CD14-positive monocyte (primary cell): ENCODE measurements at regions not wholly inside any gene's neighbourhood (a gene's known extent, or its start where the extent isn't known, plus 50 kb on each side); places are given as distances from the start of the nearest gene placed in this dataset.

ENCODE experiments used
- DNase-seq, 3 donors: peaks; one replicate each; pipeline ENCODE4 v3.0.0-alpha.2; 2011 to 2022
- H2AFZ ChIP-seq: 2 replicates; pipeline ENCODE4 v1.6.0; 2012; ENCODE audit warnings: mild to moderate bottlenecking, low read depth, low read length, inconsistent platforms; ENCODE audit not compliant: insufficient read depth, poor library complexity, severe bottlenecking
- H3K27ac ChIP-seq, 2 donors: 1 replicate in 1 of 2; 2 replicates in 1 of 2; pipeline ENCODE4 v1.5.1; 2012 to 2013; ENCODE audit warnings: low read length in 2 of 2, control low read depth in 1 of 2, inconsistent platforms in 1 of 2, low read depth in 1 of 2, mild to moderate bottlenecking in 1 of 2
- H3K27me3 ChIP-seq, 2 donors: one replicate each; pipeline versions ENCODE4 v1.6.0 to v1.6.1; 2011 to 2013; ENCODE audit warnings: low read length in 2 of 2; ENCODE audit not compliant: control insufficient read depth in 2 of 2, insufficient read depth in 2 of 2
- H3K36me3 ChIP-seq, 2 donors: replicated peaks in 1 of 2; 1 replicate in 1 of 2; 2 replicates in 1 of 2; pipeline versions ENCODE4 v1.5.1 to v1.6.1; 2012 to 2013; ENCODE audit warnings: low read length in 2 of 2, control low read depth in 1 of 2, inconsistent platforms in 1 of 2, mild to moderate bottlenecking in 1 of 2; ENCODE audit not compliant: insufficient read depth in 2 of 2, control insufficient read depth in 1 of 2
- H3K4me1 ChIP-seq, 2 donors: 1 replicate in 1 of 2; 2 replicates in 1 of 2; pipeline versions ENCODE4 v1.5.1 to v1.6.1; 2012 to 2013; ENCODE audit warnings: low read length in 2 of 2, control low read depth in 1 of 2, inconsistent platforms in 1 of 2, mild to moderate bottlenecking in 1 of 2, moderate library complexity in 1 of 2; ENCODE audit not compliant: insufficient read depth in 2 of 2, control insufficient read depth in 1 of 2
- H3K4me2 ChIP-seq: replicated peaks from 2 replicates; pipeline ENCODE3; 2012; ENCODE audit warnings: low read length, moderate library complexity, mild to moderate bottlenecking; ENCODE audit not compliant: poor library complexity, severe bottlenecking; ENCODE audit errors: extremely low read depth
- H3K4me3 ChIP-seq, 3 experiments: fragments of 200-600 bp in 1 of 3; sonication (generic) in 1 of 3; replicated peaks in 1 of 3; 1 replicate in 2 of 3; 2 replicates in 1 of 3; pipeline ENCODE4 v1.5.1; 2011 to 2013; ENCODE audit warnings: low read length in 3 of 3, mild to moderate bottlenecking in 3 of 3, control low read depth in 2 of 3, low read depth in 2 of 3, inconsistent platforms in 1 of 3, moderate library complexity in 1 of 3
- H3K79me2 ChIP-seq: 2 replicates; pipeline ENCODE4 v1.6.0; 2012; ENCODE audit warnings: mild to moderate bottlenecking, control low read depth, inconsistent platforms, low read length, moderate library complexity; ENCODE audit not compliant: insufficient read depth
- H3K9ac ChIP-seq: 2 replicates; pipeline ENCODE4 v1.6.0; 2017; ENCODE audit warnings: low read length, mild to moderate bottlenecking; ENCODE audit not compliant: insufficient read depth, poor library complexity, severe bottlenecking
- H3K9me3 ChIP-seq, 2 donors: replicated peaks in 1 of 2; 1 replicate in 1 of 2; 2 replicates in 1 of 2; pipeline versions ENCODE4 v1.5.1 to v1.6.1; 2012 to 2013; ENCODE audit warnings: low read length in 2 of 2, control low read depth in 1 of 2; ENCODE audit not compliant: control insufficient read depth in 1 of 2, insufficient read depth in 1 of 2
- H4K20me1 ChIP-seq: 2 replicates; pipeline ENCODE4 v1.6.0; 2012; ENCODE audit warnings: mild to moderate bottlenecking, low read length, control low read depth, moderate library complexity; ENCODE audit not compliant: insufficient read depth
- H3K27ac Mint-ChIP-seq, 7 donors: one replicate each; pipeline ENCODE4 v1.8.0; 2020; ENCODE audit warnings: mild to moderate bottlenecking in 7 of 7, mixed read lengths in 7 of 7, moderate library complexity in 6 of 7, inconsistent platforms in 2 of 7
- H3K27me3 Mint-ChIP-seq, 3 donors: one replicate each; pipeline ENCODE4 v1.8.0; 2021 to 2022; ENCODE audit warnings: low read depth in 3 of 3, mild to moderate bottlenecking in 3 of 3, mixed read lengths in 3 of 3, moderate library complexity in 3 of 3, inconsistent platforms in 1 of 3
- H3K36me3 Mint-ChIP-seq, 2 donors: one replicate each; pipeline ENCODE4 v1.8.0; 2020; ENCODE audit warnings: mixed read lengths in 2 of 2, inconsistent platforms in 1 of 2, mild to moderate bottlenecking in 1 of 2
- H3K4me1 Mint-ChIP-seq: one replicate; pipeline ENCODE4 v1.8.0; 2020; ENCODE audit warnings: mild to moderate bottlenecking, mixed read lengths
- H3K4me3 Mint-ChIP-seq, 2 donors: one replicate each; pipeline ENCODE4 v1.8.0; 2020; ENCODE audit warnings: mild to moderate bottlenecking in 2 of 2, mixed read lengths in 2 of 2, moderate library complexity in 1 of 2
- H3K9me3 Mint-ChIP-seq, 7 donors: one replicate each; pipeline ENCODE4 v1.8.0; 2020 to 2022; ENCODE audit warnings: mixed read lengths in 7 of 7, mild to moderate bottlenecking in 6 of 7, moderate library complexity in 6 of 7, inconsistent platforms in 2 of 7
- WGBS: methylation state at CpG from one replicate; pipeline ENCODE4 v1.1.5; 2013; ENCODE audit warnings: missing lambda C conversion rate; ENCODE audit not compliant: insufficient coverage; 5-methylcytosine and 5-hydroxymethylcytosine counted together
- intact Hi-C, 2 donors: fragments of 100-400 bp; cut with micrococcal nuclease; formaldehyde crosslinking; loops; one replicate each; pipeline versions ENCODE4 v1.15.0 to v1.15.1; 2023
- TF ChIP-seq, protein P1 (sequence below): fragments of 200-600 bp; IDR thresholded peaks from one replicate; pipeline ENCODE4 v1.8.0; 2022; ENCODE audit warnings: antibody characterized with exemption, mild to moderate bottlenecking

DNA sequence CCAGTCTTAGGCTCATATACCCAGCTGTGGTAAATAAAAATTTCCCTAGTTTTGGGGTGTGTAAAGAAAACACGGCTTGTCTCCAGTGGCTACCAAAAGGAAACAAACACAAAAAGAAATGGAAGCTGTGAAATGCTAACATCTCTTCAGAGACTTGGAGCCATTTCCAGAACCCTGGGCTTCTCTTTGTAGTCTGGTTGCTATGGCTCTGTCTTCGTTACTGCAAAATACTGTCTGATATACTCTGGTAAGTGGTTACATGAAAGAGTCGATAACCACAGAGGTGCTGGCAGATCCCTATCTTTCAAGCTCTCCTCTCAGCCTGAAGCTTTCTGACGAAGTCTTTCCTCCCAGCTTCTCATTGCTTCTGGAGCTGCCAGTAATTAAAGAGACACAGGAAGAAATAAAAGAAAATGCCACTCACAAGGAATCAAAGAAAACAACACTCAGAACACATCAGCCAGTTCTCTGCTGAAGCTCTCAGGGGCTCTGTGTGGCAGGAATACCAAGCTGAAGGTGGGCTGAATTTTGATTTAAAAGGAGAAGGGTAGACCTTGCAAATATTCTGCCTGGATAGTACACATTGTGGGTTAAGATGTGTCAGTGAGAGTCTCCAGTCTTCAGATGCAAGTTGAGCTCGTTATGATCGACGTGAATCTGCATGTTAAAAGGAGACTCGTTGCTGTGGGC is 107.6 kb upstream of the FAM9C start:
- intact Hi-C loops = no loop called here

DNA sequence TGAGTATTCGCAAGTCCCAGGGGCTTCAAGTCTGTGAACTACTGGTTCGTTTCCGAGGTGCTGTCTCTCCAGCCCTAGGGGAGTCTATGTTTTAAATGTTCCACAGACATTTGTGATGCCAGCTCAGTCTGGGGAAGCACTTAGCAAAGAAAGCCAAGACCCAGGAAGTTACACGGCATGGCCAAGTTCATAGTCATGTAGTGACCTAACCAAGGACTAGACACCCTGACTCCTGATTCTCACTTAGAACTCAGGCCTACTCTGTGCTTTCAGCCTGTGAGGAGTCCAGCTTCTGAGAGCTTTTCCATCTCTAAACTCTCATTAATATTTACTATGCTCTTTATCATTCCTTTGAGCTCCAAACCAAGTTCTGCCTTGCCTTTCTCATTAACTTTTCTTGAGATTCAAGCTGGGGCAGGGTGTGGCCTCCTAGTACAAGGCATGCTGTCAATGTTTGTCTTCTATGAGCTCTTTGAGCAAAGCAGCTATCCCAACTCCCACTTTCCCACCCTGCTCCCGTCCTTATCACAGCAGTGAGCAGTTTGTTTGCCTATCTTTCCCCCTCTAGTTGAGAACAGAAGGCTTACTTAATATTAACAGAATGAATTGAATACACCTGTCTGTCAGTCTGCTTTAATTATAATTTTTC is 105.4 kb upstream of the FAM9C start:
- H3K9me3 ChIP-seq = peaks cover 16 to 45% of the 10 kb centered on the region in 2 donors
- TF ChIP-seq, protein P1, sequence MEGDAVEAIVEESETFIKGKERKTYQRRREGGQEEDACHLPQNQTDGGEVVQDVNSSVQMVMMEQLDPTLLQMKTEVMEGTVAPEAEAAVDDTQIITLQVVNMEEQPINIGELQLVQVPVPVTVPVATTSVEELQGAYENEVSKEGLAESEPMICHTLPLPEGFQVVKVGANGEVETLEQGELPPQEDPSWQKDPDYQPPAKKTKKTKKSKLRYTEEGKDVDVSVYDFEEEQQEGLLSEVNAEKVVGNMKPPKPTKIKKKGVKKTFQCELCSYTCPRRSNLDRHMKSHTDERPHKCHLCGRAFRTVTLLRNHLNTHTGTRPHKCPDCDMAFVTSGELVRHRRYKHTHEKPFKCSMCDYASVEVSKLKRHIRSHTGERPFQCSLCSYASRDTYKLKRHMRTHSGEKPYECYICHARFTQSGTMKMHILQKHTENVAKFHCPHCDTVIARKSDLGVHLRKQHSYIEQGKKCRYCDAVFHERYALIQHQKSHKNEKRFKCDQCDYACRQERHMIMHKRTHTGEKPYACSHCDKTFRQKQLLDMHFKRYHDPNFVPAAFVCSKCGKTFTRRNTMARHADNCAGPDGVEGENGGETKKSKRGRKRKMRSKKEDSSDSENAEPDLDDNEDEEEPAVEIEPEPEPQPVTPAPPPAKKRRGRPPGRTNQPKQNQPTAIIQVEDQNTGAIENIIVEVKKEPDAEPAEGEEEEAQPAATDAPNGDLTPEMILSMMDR = no peak
- intact Hi-C loops = no loop called here
- no peaks in the 10 kb centered on the region for H4K20me1 ChIP-seq
- no peak overlapping the region for H3K4me3 ChIP-seq
- Mint-ChIP-seq H3K4me3 (no peak overlapping the region), H3K9me3 (peaks cover 14 to 35% (median 29%) of the 10 kb centered on the region in 7 donors), H3K4me1 (no peaks in the 10 kb centered on the region), H3K27ac (no peak overlapping the region), H3K36me3 (no peaks in the 10 kb centered on the region), H3K27me3 (peaks cover 0 to 19% (median 0%) of the 10 kb centered on the region in 3 donors)
- H3K4me1 ChIP-seq = no peaks in the 10 kb centered on the region
- WGBS = no CpG with 5 or more reads among the region's 5 CpGs
- peaks cover 0 to 14% of the 10 kb centered on the region in 2 donors for H3K27me3 ChIP-seq
- H3K9ac ChIP-seq = no peak overlapping the region
- no peaks in the 10 kb centered on the region for H3K79me2 ChIP-seq
- H3K27ac ChIP-seq = no peak overlapping the region
- no peaks in the 10 kb centered on the region for H3K36me3 ChIP-seq
- no peak overlapping the region for H3K4me2 ChIP-seq
- H2AFZ ChIP-seq = no peak overlapping the region
- no peak for DNase-seq

More for the DNA sequence above, 107.6 kb upstream of the FAM9C start:
- Mint-ChIP-seq H3K4me3 (no peak overlapping the region), H3K27me3 (peaks cover 0 to 21% (median 0%) of the 10 kb centered on the region in 3 donors), H3K9me3 (peaks cover 8 to 30% (median 22%) of the 10 kb centered on the region in 7 donors), H3K4me1 (no peaks in the 10 kb centered on the region), H3K36me3 (no peaks in the 10 kb centered on the region), H3K27ac (peak overlapping the region in 1 of 7 donors; percentile 57)
- Histone ChIP-seq H3K4me2 (no peak overlapping the region), H3K36me3 (no peaks in the 10 kb centered on the region), H3K27ac (no peak overlapping the region), H3K79me2 (no peaks in the 10 kb centered on the region), H3K27me3 (peaks cover 0 to 11% of the 10 kb centered on the region in 2 donors), H3K4me3 (no peak overlapping the region), H3K9ac (no peak overlapping the region), H2AFZ (no peak overlapping the region), H4K20me1 (no peaks in the 10 kb centered on the region), H3K4me1 (no peaks in the 10 kb centered on the region), H3K9me3 (peaks cover 12 to 37% of the 10 kb centered on the region in 2 donors)
- TF ChIP-seq, protein P1 = no peak
- no CpG with 5 or more reads among the region's 8 CpGs for WGBS
- no peak for DNase-seq
